ENCODE measurements at regions not wholly inside any gene's neighbourhood (a gene's known extent, or its start where the extent isn't known, plus 50 kb on each side); places are given as distances from the start of the nearest gene placed in this dataset.

DNA sequence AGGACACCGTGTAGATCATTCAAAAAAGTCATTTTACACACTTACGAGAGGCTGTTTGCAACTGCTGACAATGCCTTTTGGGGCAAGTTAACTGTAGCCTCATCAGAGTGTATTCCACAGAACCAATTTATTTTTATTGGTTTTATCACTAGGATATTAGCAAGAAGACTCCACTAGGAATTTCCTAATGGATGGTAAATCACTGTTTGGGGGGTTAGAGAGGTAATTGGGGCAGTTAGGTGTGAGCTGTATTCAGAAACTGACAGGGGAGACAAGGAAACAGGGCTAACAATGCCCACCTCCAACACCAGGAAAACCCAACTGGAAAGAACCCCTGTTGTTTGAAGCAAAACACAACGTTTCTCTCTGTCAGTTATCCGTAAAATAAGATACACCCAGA is 383.0 kb upstream of the SHH start:
- no peaks in the 10 kb centered on the region for H3K36me3 ChIP-seq (ENCODE audit: control insufficient read depth in 1 of 2, insufficient read depth in 2 of 2, low read length in 1 of 2)

DNA sequence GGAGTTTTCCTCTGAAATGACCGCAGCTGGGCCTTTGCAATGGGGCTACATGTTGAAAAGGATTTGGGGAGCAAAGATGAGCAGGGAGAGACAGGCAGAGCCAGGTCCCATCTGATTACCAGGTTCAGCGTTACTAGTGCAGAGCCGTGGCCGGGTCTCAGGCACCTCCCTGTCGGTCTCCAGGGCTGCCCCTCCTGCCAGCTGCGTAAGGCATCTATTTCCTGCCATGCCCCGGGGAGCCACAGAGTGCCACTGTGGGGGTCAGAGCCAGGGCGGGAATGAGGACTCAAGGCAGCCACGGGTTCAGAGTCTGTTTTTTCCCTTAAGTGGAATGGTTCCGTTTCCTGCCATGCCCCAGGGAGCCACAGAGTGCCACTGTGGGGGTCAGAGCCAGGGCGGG is 382.6 kb upstream of the SHH start:
- no peaks in the 10 kb centered on the region for H3K4me1 ChIP-seq (ENCODE audit: control insufficient read depth in 1 of 2, insufficient read depth in 2 of 2, low read length in 2 of 2)
- no peak overlapping the region for H3K27ac ChIP-seq (ENCODE audit: low read depth in 1 of 2, low read length in 2 of 2)
- no peak for ATAC-seq (ENCODE audit: low FRiP score)
- H3K9me3 ChIP-seq (ENCODE audit: control insufficient read depth, low read length) = no peaks in the 10 kb centered on the region
- H3K36me3 ChIP-seq (ENCODE audit: control insufficient read depth in 1 of 2, insufficient read depth in 2 of 2, low read length in 1 of 2) = no peaks in the 10 kb centered on the region
- no peak for DNase-seq
- intact Hi-C loops (cut with DNase I) = no loop called here
- no peak overlapping the region for H3K4me3 ChIP-seq (ENCODE audit: low read length in 2 of 2)
- H3K27me3 ChIP-seq (ENCODE audit: control insufficient read depth in 1 of 2, insufficient read depth in 2 of 2, low read length in 1 of 2) = no peaks in the 10 kb centered on the region
- 19 to 26% methylated on average over 11 of the region's 11 CpGs for WGBS, 2 donors

More for the DNA sequence above, 383.0 kb upstream of the SHH start:
- Histone ChIP-seq H3K27ac (ENCODE audit: low read depth in 1 of 2, low read length in 2 of 2) (no peak overlapping the region), H3K9me3 (ENCODE audit: control insufficient read depth, low read length) (no peaks in the 10 kb centered on the region), H3K27me3 (ENCODE audit: control insufficient read depth in 1 of 2, insufficient read depth in 2 of 2, low read length in 1 of 2) (no peaks in the 10 kb centered on the region), H3K4me1 (ENCODE audit: control insufficient read depth in 1 of 2, insufficient read depth in 2 of 2, low read length in 2 of 2) (no peaks in the 10 kb centered on the region), H3K4me3 (ENCODE audit: low read length in 2 of 2) (no peak overlapping the region)
- DNase-seq (no peak), ATAC-seq (ENCODE audit: low FRiP score) (no peak)
- 31 to 46% methylated on average over 4 of the region's 4 CpGs for WGBS, 2 donors
- intact Hi-C loops (cut with DNase I) = no loop called here

DNA sequence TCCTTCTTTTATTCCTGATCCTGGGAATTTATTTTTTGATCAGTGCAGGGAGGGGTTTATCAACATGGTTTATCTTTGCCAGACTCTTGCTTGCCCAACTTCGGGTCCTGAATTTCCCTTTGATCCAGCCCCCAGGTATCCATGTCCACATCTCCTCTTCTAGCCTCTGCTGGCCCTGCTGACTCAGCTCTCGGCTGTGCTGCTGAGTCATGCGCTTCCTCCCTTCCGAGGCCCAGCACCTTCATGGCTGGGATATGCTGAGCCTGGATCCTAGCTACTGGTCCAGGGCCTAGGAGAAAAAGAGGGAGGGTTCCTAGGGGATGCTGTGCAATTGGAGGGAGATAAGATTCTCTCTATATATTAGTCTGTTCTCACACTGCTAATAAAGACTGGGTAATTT is 380.7 kb upstream of the SHH start:
- no peak for ATAC-seq (ENCODE audit: low FRiP score)
- WGBS, 2 donors = 74 to 76% methylated on average over 4 of the region's 4 CpGs
- Histone ChIP-seq H3K27me3 (ENCODE audit: control insufficient read depth in 1 of 2, insufficient read depth in 2 of 2, low read length in 1 of 2) (no peaks in the 10 kb centered on the region), H3K4me3 (ENCODE audit: low read length in 2 of 2) (no peak overlapping the region), H3K27ac (ENCODE audit: low read depth in 1 of 2, low read length in 2 of 2) (no peak overlapping the region), H3K9me3 (ENCODE audit: control insufficient read depth, low read length) (no peaks in the 10 kb centered on the region), H3K36me3 (ENCODE audit: control insufficient read depth in 1 of 2, insufficient read depth in 2 of 2, low read length in 1 of 2) (no peaks in the 10 kb centered on the region), H3K4me1 (ENCODE audit: control insufficient read depth in 1 of 2, insufficient read depth in 2 of 2, low read length in 2 of 2) (no peaks in the 10 kb centered on the region)
- intact Hi-C loops (cut with DNase I) = no loop called here
- DNase-seq = no peak

DNA sequence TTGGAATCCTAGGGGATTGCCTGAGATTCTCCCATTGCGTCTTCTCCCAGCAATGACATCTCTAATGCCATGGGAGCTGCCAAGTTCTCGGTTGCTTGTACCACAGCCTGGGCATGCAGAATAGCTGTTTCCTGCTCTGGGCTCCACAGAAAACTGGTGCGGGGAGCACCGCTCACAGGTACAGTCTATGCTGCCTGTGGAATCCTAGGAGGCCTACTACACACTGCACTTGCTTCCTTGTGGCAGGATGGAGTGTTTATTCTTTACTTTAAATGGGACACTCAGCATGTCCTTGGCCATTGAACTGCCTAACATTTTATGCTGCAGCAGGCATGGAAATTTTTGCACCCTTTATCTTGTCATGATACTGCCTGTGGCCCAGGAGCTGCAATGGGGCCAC is 378.8 kb upstream of the SHH start:
- Histone ChIP-seq H3K9me3 (ENCODE audit: control insufficient read depth, low read length) (peaks cover 1% of the 10 kb centered on the region), H3K27me3 (ENCODE audit: control insufficient read depth in 1 of 2, insufficient read depth in 2 of 2, low read length in 1 of 2) (no peaks in the 10 kb centered on the region), H3K27ac (ENCODE audit: low read depth in 1 of 2, low read length in 2 of 2) (no peak overlapping the region), H3K4me3 (ENCODE audit: low read length in 2 of 2) (no peak overlapping the region), H3K4me1 (ENCODE audit: control insufficient read depth in 1 of 2, insufficient read depth in 2 of 2, low read length in 2 of 2) (no peaks in the 10 kb centered on the region), H3K36me3 (ENCODE audit: control insufficient read depth in 1 of 2, insufficient read depth in 2 of 2, low read length in 1 of 2) (no peaks in the 10 kb centered on the region)
- ATAC-seq (ENCODE audit: low FRiP score) (no peak), DNase-seq (no peak)
- intact Hi-C loops (cut with DNase I) = no loop called here
- WGBS, 2 donors = 91% methylated on average over 4 of the region's 4 CpGs

DNA sequence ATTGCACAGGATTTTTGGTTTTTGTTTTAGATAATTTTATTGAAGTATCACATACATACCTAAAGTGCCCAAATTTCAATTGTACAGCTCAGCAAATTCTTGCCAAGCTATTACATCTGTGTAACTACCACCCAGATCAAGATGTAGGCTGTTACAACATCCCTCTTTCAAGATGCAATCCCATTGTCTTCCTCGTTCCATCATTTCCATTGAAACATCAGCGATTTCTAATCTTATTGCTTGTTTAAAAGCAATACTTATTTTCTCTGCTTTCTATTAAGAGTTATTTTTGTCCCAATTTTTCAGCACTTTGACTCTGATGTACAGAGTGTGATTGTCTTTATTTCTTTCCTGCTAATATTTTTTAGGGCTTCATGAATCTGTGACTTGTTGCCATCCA is 372.8 kb upstream of the SHH start:
- DNase-seq (no peak), ATAC-seq (ENCODE audit: low FRiP score) (no peak)
- intact Hi-C loops (cut with DNase I) = no loop called here
- no peak overlapping the region for H3K27ac ChIP-seq (ENCODE audit: low read depth in 1 of 2, low read length in 2 of 2)
- peaks cover 1% of the 10 kb centered on the region for H3K9me3 ChIP-seq (ENCODE audit: control insufficient read depth, low read length)
- no peaks in the 10 kb centered on the region for H3K36me3 ChIP-seq (ENCODE audit: control insufficient read depth in 1 of 2, insufficient read depth in 2 of 2, low read length in 1 of 2)
- no peaks in the 10 kb centered on the region for H3K4me1 ChIP-seq (ENCODE audit: control insufficient read depth in 1 of 2, insufficient read depth in 2 of 2, low read length in 2 of 2)
- 94 to 98% methylated on average over 2 of the region's 2 CpGs for WGBS, 2 donors
- H3K4me3 ChIP-seq (ENCODE audit: low read length in 2 of 2) = no peak overlapping the region
- no peaks in the 10 kb centered on the region for H3K27me3 ChIP-seq (ENCODE audit: control insufficient read depth in 1 of 2, insufficient read depth in 2 of 2, low read length in 1 of 2)

DNA sequence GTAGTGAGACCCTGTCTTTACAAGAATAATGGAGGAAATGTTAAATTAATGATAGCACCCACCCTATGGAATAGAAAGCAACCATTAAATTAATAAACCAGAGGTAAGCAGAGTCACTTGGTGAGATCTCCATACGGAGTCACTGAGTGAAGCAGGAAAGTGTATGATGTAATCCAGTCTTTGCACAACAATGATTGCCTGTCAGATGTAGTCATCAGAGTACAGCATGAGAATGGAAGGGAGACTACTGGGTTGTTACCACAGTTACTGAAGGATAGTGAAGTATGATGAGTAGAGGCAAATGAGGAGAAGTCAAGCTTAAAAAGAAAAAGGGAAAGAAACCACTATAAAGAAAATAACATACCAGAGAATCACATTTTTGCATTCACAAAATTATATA is 371.9 kb upstream of the SHH start:
- no peaks in the 10 kb centered on the region for H3K36me3 ChIP-seq (ENCODE audit: control insufficient read depth in 1 of 2, insufficient read depth in 2 of 2, low read length in 1 of 2)
- H3K27ac ChIP-seq (ENCODE audit: low read depth in 1 of 2, low read length in 2 of 2) = no peak overlapping the region
- no peak overlapping the region for H3K4me3 ChIP-seq (ENCODE audit: low read length in 2 of 2)
- DNase-seq = no peak
- H3K4me1 ChIP-seq (ENCODE audit: control insufficient read depth in 1 of 2, insufficient read depth in 2 of 2, low read length in 2 of 2) = no peaks in the 10 kb centered on the region
- intact Hi-C loops (cut with DNase I) = no loop called here
- H3K27me3 ChIP-seq (ENCODE audit: control insufficient read depth in 1 of 2, insufficient read depth in 2 of 2, low read length in 1 of 2) = no peaks in the 10 kb centered on the region
- ATAC-seq (ENCODE audit: low FRiP score) = no peak
- H3K9me3 ChIP-seq (ENCODE audit: control insufficient read depth, low read length) = peaks cover 1% of the 10 kb centered on the region
- WGBS, 2 donors = 65 to 79% methylated on average over 1 of the region's 1 CpG

DNA sequence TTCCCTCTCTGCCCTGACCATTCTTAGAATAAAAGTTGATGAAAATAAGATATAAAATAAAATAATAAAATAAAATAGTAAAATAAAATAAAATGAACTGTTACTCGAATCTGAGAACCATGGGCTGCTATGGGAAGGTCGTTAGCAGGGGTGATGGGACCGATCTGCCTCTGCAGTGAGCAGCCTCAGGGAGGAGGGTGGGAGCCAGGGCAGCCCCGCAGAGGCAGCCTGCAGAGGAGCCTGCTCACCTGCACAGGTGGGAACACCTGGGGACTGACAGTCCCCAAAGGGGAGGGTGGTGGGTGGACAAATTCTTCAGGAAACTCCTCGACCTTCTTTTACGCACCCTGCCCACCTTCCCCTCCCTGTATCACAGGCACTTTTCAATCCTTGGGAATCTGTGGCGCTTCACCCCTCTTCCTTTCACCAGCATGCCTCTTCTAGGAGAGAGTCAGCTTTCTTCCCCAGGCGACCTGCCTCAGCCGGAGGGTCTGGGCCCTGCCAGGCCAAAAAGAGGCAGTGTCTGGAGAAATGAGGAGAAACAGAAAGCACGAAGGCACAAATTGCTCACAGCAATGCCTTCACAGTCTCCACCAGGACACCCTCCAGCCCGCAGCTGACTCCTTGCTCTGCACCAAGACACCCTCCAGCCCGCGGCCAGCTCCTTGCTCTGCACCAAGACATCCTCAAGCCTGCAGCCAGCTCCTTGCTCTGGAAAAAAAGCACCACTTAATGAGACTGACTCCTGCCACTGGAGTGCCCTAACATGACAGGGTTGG is 368.4 kb upstream of the SHH start:
- no peak overlapping the region for H3K27ac ChIP-seq (ENCODE audit: low read depth in 1 of 2, low read length in 2 of 2)
- intact Hi-C loops (cut with DNase I) = no loop called here
- WGBS, 2 donors = 74 to 75% methylated on average over 13 of the region's 13 CpGs
- H3K27me3 ChIP-seq (ENCODE audit: control insufficient read depth in 1 of 2, insufficient read depth in 2 of 2, low read length in 1 of 2) = no peaks in the 10 kb centered on the region
- no peak overlapping the region for H3K4me3 ChIP-seq (ENCODE audit: low read length in 2 of 2)
- H3K36me3 ChIP-seq (ENCODE audit: control insufficient read depth in 1 of 2, insufficient read depth in 2 of 2, low read length in 1 of 2) = no peaks in the 10 kb centered on the region
- H3K9me3 ChIP-seq (ENCODE audit: control insufficient read depth, low read length) = peaks cover 1% of the 10 kb centered on the region
- DNase-seq (no peak), ATAC-seq (ENCODE audit: low FRiP score) (peak; percentile 41)
- no peaks in the 10 kb centered on the region for H3K4me1 ChIP-seq (ENCODE audit: control insufficient read depth in 1 of 2, insufficient read depth in 2 of 2, low read length in 2 of 2)

DNA sequence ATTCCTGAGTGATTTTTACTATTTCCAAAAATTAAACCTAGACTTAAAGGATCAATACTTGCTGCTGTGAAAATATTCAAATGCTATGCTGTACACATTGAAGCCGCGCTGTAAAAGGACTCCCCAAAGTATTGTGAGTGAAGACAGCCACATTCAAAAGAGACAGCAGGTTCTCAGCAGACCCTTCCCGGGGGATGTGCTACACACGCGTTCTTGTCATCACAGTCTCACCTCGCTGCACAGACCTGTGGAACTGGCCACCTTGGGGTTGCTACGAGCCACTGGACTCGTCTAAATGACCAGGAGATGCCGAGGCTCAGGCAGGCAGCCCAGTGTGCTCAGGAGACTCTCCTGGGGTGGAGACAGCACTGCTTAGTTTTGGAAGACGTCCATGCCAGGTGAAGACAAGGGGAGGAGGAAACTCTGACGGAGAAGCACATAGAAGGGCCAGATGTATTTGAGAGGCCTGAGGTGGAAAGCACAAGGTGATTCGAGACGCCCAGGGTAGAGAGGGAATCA is 367.7 kb upstream of the SHH start:
- no peak overlapping the region for H3K4me3 ChIP-seq (ENCODE audit: low read length in 2 of 2)
- ATAC-seq (ENCODE audit: low FRiP score) (no peak), DNase-seq (no peak)
- no peaks in the 10 kb centered on the region for H3K4me1 ChIP-seq (ENCODE audit: control insufficient read depth in 1 of 2, insufficient read depth in 2 of 2, low read length in 2 of 2)
- H3K27ac ChIP-seq (ENCODE audit: low read depth in 1 of 2, low read length in 2 of 2) = no peak overlapping the region
- H3K9me3 ChIP-seq (ENCODE audit: control insufficient read depth, low read length) = peaks cover 1% of the 10 kb centered on the region
- H3K36me3 ChIP-seq (ENCODE audit: control insufficient read depth in 1 of 2, insufficient read depth in 2 of 2, low read length in 1 of 2) = no peaks in the 10 kb centered on the region
- WGBS, 2 donors = 76 to 80% methylated on average over 13 of the region's 13 CpGs
- intact Hi-C loops (cut with DNase I) = no loop called here
- no peaks in the 10 kb centered on the region for H3K27me3 ChIP-seq (ENCODE audit: control insufficient read depth in 1 of 2, insufficient read depth in 2 of 2, low read length in 1 of 2)

DNA sequence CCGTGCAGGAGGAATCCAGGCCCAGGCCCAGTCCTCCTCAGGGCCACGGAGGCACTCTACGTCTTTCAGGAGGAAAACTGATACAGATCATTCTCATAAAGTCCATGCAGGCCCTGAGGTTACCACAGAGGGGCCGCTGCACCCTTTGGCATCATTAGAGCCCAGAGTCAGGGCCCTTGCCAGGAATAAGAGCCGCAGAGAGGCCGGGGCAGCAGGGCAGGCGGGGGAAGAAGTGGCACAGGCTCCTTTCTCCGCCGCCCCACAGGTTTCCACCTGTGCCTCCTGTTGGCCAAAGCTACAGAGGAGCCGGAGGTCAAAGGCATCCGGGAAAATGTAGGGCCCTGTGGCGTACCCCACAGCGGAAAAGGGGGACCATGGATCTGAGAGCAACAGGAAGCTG is 366.6 kb upstream of the SHH start:
- intact Hi-C loops (cut with DNase I) = no loop called here
- DNase-seq (no peak), ATAC-seq (ENCODE audit: low FRiP score) (no peak)
- no peaks in the 10 kb centered on the region for H3K27me3 ChIP-seq (ENCODE audit: control insufficient read depth in 1 of 2, insufficient read depth in 2 of 2, low read length in 1 of 2)
- 82 to 88% methylated on average over 13 of the region's 13 CpGs for WGBS, 2 donors
- H3K36me3 ChIP-seq (ENCODE audit: control insufficient read depth in 1 of 2, insufficient read depth in 2 of 2, low read length in 1 of 2) = no peaks in the 10 kb centered on the region
- no peaks in the 10 kb centered on the region for H3K4me1 ChIP-seq (ENCODE audit: control insufficient read depth in 1 of 2, insufficient read depth in 2 of 2, low read length in 2 of 2)
- no peak overlapping the region for H3K4me3 ChIP-seq (ENCODE audit: low read length in 2 of 2)
- peaks cover 1% of the 10 kb centered on the region for H3K9me3 ChIP-seq (ENCODE audit: control insufficient read depth, low read length)
- H3K27ac ChIP-seq (ENCODE audit: low read depth in 1 of 2, low read length in 2 of 2) = no peak overlapping the region
